HL-60 (cell line): ENCODE measurements at regions not wholly inside any gene's neighbourhood (a gene's known extent, or its start where the extent isn't known, plus 50 kb on each side); places are given as distances from the start of the nearest gene placed in this dataset.

Experiments
- GABPA ChIP-seq: IDR thresholded peaks from 2 replicates; pipeline ENCODE4 v1.6.1; 2012; ENCODE audit warnings: low read depth
- POLR2AphosphoS5 ChIP-seq: IDR thresholded peaks from 2 replicates; pipeline ENCODE4 v1.6.1; 2012; ENCODE audit warnings: low read depth
- TF ChIP-seq, protein P1 (sequence below): IDR thresholded peaks from one replicate; pipeline ENCODE4 v1.5.1; 2011; ENCODE audit warnings: low read length, control low read depth, inconsistent platforms; ENCODE audit not compliant: insufficient read depth
- TF ChIP-seq, protein P2 (sequence below): IDR thresholded peaks from 2 replicates; pipeline ENCODE4 v1.6.1; 2012; ENCODE audit warnings: low read depth; ENCODE audit not compliant: insufficient replicate concordance

DNA sequence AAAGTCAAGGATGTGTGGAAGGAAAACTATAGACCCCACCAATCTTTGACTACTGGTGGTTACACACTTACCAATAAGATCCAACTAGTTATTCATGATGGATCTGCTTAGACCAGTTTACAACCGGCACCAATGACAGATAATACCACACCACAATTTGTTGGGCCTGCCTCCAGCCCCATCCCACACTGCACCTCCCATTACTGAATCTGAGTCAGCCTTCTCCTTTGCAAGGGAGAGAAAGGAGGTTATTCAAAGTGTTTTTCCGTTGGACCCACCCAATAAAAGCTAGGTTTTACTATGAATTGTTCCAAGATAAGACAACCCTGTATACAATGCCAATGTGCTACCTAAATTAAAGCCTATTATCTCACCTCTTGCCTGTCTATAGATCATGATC, 453.5 kb downstream of the MTRR start:
- no peak for TF ChIP-seq GABPA
- TF ChIP-seq, protein P1, sequence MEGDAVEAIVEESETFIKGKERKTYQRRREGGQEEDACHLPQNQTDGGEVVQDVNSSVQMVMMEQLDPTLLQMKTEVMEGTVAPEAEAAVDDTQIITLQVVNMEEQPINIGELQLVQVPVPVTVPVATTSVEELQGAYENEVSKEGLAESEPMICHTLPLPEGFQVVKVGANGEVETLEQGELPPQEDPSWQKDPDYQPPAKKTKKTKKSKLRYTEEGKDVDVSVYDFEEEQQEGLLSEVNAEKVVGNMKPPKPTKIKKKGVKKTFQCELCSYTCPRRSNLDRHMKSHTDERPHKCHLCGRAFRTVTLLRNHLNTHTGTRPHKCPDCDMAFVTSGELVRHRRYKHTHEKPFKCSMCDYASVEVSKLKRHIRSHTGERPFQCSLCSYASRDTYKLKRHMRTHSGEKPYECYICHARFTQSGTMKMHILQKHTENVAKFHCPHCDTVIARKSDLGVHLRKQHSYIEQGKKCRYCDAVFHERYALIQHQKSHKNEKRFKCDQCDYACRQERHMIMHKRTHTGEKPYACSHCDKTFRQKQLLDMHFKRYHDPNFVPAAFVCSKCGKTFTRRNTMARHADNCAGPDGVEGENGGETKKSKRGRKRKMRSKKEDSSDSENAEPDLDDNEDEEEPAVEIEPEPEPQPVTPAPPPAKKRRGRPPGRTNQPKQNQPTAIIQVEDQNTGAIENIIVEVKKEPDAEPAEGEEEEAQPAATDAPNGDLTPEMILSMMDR: no peak
- no peak for TF ChIP-seq POLR2AphosphoS5
- TF ChIP-seq, protein P2, sequence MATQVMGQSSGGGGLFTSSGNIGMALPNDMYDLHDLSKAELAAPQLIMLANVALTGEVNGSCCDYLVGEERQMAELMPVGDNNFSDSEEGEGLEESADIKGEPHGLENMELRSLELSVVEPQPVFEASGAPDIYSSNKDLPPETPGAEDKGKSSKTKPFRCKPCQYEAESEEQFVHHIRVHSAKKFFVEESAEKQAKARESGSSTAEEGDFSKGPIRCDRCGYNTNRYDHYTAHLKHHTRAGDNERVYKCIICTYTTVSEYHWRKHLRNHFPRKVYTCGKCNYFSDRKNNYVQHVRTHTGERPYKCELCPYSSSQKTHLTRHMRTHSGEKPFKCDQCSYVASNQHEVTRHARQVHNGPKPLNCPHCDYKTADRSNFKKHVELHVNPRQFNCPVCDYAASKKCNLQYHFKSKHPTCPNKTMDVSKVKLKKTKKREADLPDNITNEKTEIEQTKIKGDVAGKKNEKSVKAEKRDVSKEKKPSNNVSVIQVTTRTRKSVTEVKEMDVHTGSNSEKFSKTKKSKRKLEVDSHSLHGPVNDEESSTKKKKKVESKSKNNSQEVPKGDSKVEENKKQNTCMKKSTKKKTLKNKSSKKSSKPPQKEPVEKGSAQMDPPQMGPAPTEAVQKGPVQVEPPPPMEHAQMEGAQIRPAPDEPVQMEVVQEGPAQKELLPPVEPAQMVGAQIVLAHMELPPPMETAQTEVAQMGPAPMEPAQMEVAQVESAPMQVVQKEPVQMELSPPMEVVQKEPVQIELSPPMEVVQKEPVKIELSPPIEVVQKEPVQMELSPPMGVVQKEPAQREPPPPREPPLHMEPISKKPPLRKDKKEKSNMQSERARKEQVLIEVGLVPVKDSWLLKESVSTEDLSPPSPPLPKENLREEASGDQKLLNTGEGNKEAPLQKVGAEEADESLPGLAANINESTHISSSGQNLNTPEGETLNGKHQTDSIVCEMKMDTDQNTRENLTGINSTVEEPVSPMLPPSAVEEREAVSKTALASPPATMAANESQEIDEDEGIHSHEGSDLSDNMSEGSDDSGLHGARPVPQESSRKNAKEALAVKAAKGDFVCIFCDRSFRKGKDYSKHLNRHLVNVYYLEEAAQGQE: no peak
